GM12872 (cell line): ENCODE measurements at regions not wholly inside any gene's neighbourhood (a gene's known extent, or its start where the extent isn't known, plus 50 kb on each side); places are given as distances from the start of the nearest gene placed in this dataset.

Experiments used
- CTCF ChIP-seq: IDR thresholded peaks from 3 replicates; pipeline ENCODE4 v1.5.1; 2011; ENCODE audit warnings: low read depth, mild to moderate bottlenecking, low read length, moderate library complexity; ENCODE audit not compliant: insufficient read depth

GRCh38 chr13:26503826-26504594 lies 53.5 kb upstream of the WASF3 start:
- no peak for TF ChIP-seq CTCF
